Neural cell (in vitro differentiated cells): ENCODE measurements at regions not wholly inside any gene's neighbourhood (a gene's known extent, or its start where the extent isn't known, plus 50 kb on each side); places are given as distances from the start of the nearest gene placed in this dataset.

Source experiments
- H2AFZ ChIP-seq: fragments of 200-600, 300-800 bp; sonication (generic), shearing (Covaris generic); 2 replicates; pipeline ENCODE4 v1.6.0; 2014; ENCODE audit warnings: low read depth, mild to moderate bottlenecking, antibody characterized with exemption, low read length, moderate library complexity
- H3F3A ChIP-seq: fragments of 200-600 bp; shearing (Covaris generic); 2 replicates; pipeline ENCODE4 v1.6.1; 2016; ENCODE audit warnings: mild to moderate bottlenecking, moderate library complexity, mixed read lengths, antibody characterized with exemption, low read length; ENCODE audit not compliant: insufficient read depth, poor library complexity, severe bottlenecking
- H3K27ac ChIP-seq: fragments of 200-600, 300-800 bp; sonication (generic), shearing (Covaris generic); 2 replicates; pipeline ENCODE4 v1.5.1; 2014; ENCODE audit warnings: mild to moderate bottlenecking, low read length, moderate library complexity
- H3K27me3 ChIP-seq: fragments of 300-800, 200-600 bp; sonication (generic), shearing (Covaris generic); 2 replicates; pipeline ENCODE4 v1.6.0; 2014; ENCODE audit warnings: mild to moderate bottlenecking, low read depth, low read length, moderate library complexity; ENCODE audit not compliant: insufficient read depth
- H3K36me3 ChIP-seq: fragments of 300-800, 200-600 bp; sonication (generic), shearing (Covaris generic); 2 replicates; pipeline ENCODE4 v1.5.1; 2014; ENCODE audit warnings: mild to moderate bottlenecking, antibody characterized with exemption, low read length, moderate library complexity; ENCODE audit not compliant: insufficient read depth
- H3K4me2 ChIP-seq: fragments of 300-800, 200-600 bp; sonication (generic), shearing (Covaris generic); 2 replicates; pipeline ENCODE4 v1.6.0; 2014; ENCODE audit warnings: mild to moderate bottlenecking, low read length
- H3K4me3 ChIP-seq: fragments of 300-800, 200-600 bp; sonication (generic), shearing (Covaris generic); 2 replicates; pipeline ENCODE4 v1.5.1; 2014; ENCODE audit warnings: mild to moderate bottlenecking, low read length, moderate library complexity
- H3K79me2 ChIP-seq: fragments of 200-600 bp; shearing (Covaris generic); replicated peaks from 2 replicates; pipeline ENCODE4 v1.6.0; 2014; ENCODE audit warnings: mild to moderate bottlenecking, low read length, moderate library complexity; ENCODE audit not compliant: insufficient read depth
- H3K9ac ChIP-seq: fragments of 300-800, 200-600 bp; sonication (generic), shearing (Covaris generic); 2 replicates; pipeline ENCODE4 v1.6.1; 2016; ENCODE audit warnings: mild to moderate bottlenecking, low read length, mixed read lengths
- H3K9me2 ChIP-seq: fragments of 200-600 bp; shearing (Covaris generic); 2 replicates; pipeline ENCODE4 v1.6.1; 2016; ENCODE audit warnings: mild to moderate bottlenecking, low read length, mixed read lengths; ENCODE audit not compliant: insufficient read depth
- H3K9me3 ChIP-seq: fragments of 200-600, 300-800 bp; sonication (generic), shearing (Covaris generic); 2 replicates; pipeline ENCODE4 v1.6.1; 2016; ENCODE audit warnings: mild to moderate bottlenecking, mixed run types, low read length, moderate library complexity, mixed read lengths
- H4K20me1 ChIP-seq: fragments of 200-600 bp; shearing (Covaris generic); 2 replicates; pipeline ENCODE4 v1.6.1; 2016; ENCODE audit warnings: mild to moderate bottlenecking, mixed run types; ENCODE audit not compliant: insufficient read depth
- EP300 ChIP-seq: fragments of 450-650 bp; conservative IDR thresholded peaks from 2 replicates; pipeline ENCODE4 v1.6.1; 2014; ENCODE audit warnings: antibody characterized with exemption, mild to moderate bottlenecking, moderate library complexity; ENCODE audit not compliant: poor library complexity, severe bottlenecking
- EZH2 ChIP-seq: fragments of 200-600, 300-800 bp; shearing (Covaris generic), sonication (generic); IDR thresholded peaks from 2 replicates; pipeline ENCODE4 v1.6.1; 2014; ENCODE audit warnings: antibody characterized with exemption, low read length, borderline replicate concordance, mild to moderate bottlenecking; ENCODE audit not compliant: insufficient read depth, poor library complexity, severe bottlenecking
- MXI1 ChIP-seq: fragments of 450-650 bp; conservative IDR thresholded peaks from 2 replicates; pipeline ENCODE4 v1.6.1; 2014; ENCODE audit warnings: antibody characterized with exemption, mild to moderate bottlenecking; ENCODE audit not compliant: poor library complexity, severe bottlenecking
- POLR2AphosphoS5 ChIP-seq: IDR thresholded peaks from 2 replicates; pipeline ENCODE4 v1.6.1; 2012
- RAD21 ChIP-seq: fragments of 450-650 bp; conservative IDR thresholded peaks from 2 replicates; pipeline ENCODE4 v1.6.1; 2014; ENCODE audit warnings: antibody characterized with exemption, mild to moderate bottlenecking, moderate library complexity
- SMC3 ChIP-seq: fragments of 450-650 bp; conservative IDR thresholded peaks from 2 replicates; pipeline ENCODE4 v1.6.1; 2014; ENCODE audit warnings: antibody characterized with exemption, mild to moderate bottlenecking, moderate library complexity; ENCODE audit not compliant: poor library complexity
- TAF1 ChIP-seq: IDR thresholded peaks from 2 replicates; pipeline ENCODE4 v1.6.1; 2012; ENCODE audit warnings: low read depth
- TF ChIP-seq, protein P1 (sequence below): fragments of 450-650 bp; IDR thresholded peaks from 2 replicates; pipeline ENCODE4 v1.5.1; 2014; ENCODE audit warnings: antibody characterized with exemption, mild to moderate bottlenecking, moderate library complexity; ENCODE audit not compliant: poor library complexity, severe bottlenecking
- TF ChIP-seq, protein P2 (sequence below): IDR thresholded peaks from 2 replicates; pipeline ENCODE4 v1.6.1; 2012; ENCODE audit warnings: borderline replicate concordance

DNA sequence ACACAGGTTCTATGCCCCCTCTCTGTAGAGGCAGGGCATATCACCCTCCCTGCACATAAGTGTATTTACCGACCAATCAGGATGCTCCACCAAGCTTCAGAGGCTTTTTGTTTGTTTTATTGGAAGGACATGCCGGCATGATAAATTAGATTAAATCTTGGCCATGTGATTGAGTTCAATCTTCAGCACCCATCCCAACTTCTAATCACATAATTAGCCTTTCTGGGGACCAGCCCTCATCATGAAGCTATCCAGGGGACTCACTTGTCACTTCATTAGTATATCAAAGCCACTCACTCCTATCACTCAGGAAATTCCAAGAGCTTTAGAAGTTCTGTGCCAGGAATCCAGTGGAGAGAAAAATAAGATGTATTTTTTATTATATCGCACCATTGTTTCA, 158.6 kb upstream of the SYT4 start:
- Histone ChIP-seq H3K4me2 (no peak overlapping the region), H2AFZ (no peak overlapping the region), H3K9ac (no peak overlapping the region), H4K20me1 (no peaks in the 10 kb centered on the region), H3K9me2 (no peaks in the 10 kb centered on the region), H3K9me3 (no peaks in the 10 kb centered on the region), H3K4me3 (no peak overlapping the region), H3K36me3 (no peaks in the 10 kb centered on the region), H3K27me3 (no peaks in the 10 kb centered on the region), H3F3A (no peaks in the 10 kb centered on the region), H3K27ac (no peak overlapping the region), H3K79me2 (no peaks in the 10 kb centered on the region)
- TF ChIP-seq, protein P1, sequence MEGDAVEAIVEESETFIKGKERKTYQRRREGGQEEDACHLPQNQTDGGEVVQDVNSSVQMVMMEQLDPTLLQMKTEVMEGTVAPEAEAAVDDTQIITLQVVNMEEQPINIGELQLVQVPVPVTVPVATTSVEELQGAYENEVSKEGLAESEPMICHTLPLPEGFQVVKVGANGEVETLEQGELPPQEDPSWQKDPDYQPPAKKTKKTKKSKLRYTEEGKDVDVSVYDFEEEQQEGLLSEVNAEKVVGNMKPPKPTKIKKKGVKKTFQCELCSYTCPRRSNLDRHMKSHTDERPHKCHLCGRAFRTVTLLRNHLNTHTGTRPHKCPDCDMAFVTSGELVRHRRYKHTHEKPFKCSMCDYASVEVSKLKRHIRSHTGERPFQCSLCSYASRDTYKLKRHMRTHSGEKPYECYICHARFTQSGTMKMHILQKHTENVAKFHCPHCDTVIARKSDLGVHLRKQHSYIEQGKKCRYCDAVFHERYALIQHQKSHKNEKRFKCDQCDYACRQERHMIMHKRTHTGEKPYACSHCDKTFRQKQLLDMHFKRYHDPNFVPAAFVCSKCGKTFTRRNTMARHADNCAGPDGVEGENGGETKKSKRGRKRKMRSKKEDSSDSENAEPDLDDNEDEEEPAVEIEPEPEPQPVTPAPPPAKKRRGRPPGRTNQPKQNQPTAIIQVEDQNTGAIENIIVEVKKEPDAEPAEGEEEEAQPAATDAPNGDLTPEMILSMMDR = no peak
- TF ChIP-seq EP300 (no peak), SMC3 (no peak), POLR2AphosphoS5 (no peak), TAF1 (no peak), RAD21 (no peak), MXI1 (no peak), EZH2 (no peak)
- TF ChIP-seq, protein P2, sequence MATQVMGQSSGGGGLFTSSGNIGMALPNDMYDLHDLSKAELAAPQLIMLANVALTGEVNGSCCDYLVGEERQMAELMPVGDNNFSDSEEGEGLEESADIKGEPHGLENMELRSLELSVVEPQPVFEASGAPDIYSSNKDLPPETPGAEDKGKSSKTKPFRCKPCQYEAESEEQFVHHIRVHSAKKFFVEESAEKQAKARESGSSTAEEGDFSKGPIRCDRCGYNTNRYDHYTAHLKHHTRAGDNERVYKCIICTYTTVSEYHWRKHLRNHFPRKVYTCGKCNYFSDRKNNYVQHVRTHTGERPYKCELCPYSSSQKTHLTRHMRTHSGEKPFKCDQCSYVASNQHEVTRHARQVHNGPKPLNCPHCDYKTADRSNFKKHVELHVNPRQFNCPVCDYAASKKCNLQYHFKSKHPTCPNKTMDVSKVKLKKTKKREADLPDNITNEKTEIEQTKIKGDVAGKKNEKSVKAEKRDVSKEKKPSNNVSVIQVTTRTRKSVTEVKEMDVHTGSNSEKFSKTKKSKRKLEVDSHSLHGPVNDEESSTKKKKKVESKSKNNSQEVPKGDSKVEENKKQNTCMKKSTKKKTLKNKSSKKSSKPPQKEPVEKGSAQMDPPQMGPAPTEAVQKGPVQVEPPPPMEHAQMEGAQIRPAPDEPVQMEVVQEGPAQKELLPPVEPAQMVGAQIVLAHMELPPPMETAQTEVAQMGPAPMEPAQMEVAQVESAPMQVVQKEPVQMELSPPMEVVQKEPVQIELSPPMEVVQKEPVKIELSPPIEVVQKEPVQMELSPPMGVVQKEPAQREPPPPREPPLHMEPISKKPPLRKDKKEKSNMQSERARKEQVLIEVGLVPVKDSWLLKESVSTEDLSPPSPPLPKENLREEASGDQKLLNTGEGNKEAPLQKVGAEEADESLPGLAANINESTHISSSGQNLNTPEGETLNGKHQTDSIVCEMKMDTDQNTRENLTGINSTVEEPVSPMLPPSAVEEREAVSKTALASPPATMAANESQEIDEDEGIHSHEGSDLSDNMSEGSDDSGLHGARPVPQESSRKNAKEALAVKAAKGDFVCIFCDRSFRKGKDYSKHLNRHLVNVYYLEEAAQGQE = no peak

DNA sequence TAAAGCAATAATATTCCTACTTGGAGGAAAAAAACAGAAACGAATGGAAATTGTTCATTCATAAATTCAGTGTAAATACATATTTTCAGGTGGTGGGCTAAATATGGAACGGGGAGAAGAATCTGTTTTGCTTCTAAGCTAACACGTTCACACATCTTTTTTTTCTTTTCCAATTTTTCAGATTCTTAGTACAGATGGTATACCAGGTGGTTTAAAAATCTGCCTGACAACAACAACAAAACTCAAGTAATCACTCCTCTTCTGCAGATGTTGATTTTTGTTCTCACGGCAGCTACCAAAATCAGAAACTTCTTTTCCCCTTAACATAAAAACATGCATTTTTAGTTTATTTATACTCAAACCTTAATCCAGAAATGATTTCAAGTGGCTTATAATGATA, 164.8 kb upstream of the SYT4 start:
- Histone ChIP-seq H3K27ac (no peak overlapping the region), H3K36me3 (no peaks in the 10 kb centered on the region), H3K4me2 (no peak overlapping the region), H3K27me3 (no peaks in the 10 kb centered on the region), H4K20me1 (no peaks in the 10 kb centered on the region), H3K4me3 (no peak overlapping the region), H3K9ac (no peak overlapping the region), H3K79me2 (no peaks in the 10 kb centered on the region), H3F3A (no peaks in the 10 kb centered on the region), H3K9me3 (no peaks in the 10 kb centered on the region), H2AFZ (no peak overlapping the region), H3K9me2 (no peaks in the 10 kb centered on the region)
- TF ChIP-seq RAD21 (no peak), POLR2AphosphoS5 (no peak), MXI1 (no peak), TAF1 (no peak), EZH2 (no peak), SMC3 (no peak), EP300 (no peak)
- TF ChIP-seq, protein P2 = no peak
- TF ChIP-seq, protein P1 = no peak
